Stimulated activated CD4-positive, alpha-beta T cell treated with anti-CD3 and anti-CD28 coated beads, Interleukin-15, amount 100 ng/mL, for 24 hours (primary cell): ENCODE measurements at regions not wholly inside any gene's neighbourhood (a gene's known extent, or its start where the extent isn't known, plus 50 kb on each side); places are given as distances from the start of the nearest gene placed in this dataset.

ENCODE experiments used
- DNase-seq: peaks from one replicate; pipeline ENCODE4 v3.0.0-alpha.2; 2020

DNA sequence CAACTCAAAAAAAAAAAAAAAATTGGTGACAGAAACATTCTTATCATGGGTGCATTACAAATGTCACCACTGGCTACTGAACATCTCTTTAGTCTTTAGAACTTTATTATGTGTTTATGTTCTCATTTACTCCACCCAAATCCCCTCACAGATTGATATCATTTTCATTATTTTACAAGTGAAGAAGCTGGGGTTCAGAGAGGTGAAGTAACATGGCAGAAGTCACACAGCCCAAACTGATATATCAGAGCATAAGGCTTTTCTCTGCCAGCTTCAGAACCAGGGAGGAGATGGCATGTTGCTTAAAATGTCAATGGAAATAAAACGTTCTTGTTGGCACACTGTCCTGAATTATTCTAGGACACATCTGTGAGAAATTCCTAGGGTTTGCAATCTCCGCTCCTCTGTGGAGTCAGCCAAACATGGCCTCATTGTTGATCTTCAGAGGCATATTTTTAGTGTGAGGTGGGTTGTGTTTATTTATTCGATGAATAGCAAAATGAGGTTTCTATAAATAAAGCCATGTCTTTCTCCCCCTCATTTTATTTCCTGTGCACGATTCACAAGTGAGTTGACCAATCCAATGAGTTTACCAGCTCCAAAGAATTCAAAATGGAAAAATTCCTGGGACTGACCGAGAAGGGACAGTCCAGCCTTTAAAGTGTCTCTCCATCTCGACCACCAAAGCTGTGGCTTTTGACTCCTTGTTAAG is 72.9 kb upstream of the ANO1 start:
- no peak for DNase-seq

DNA sequence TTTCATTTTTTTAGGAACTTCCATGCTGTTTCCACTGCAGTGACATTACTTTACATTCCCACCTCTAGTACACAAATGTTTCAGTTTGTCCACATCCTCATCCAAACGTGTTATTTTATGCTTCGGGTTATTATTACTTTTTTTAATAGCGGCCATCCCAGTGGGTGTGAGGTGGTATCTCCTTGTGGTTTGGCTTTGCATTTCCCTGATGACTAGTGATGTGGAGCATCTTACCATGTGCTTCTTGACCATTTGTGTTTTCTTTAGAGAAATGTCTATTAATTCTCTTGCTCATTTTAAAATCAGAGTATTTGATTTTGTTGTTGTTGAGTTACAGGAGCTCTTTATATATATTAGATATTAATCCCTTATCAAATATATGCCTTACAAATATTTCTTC is 70.3 kb upstream of the ANO1 start:
- DNase-seq = no peak

DNA sequence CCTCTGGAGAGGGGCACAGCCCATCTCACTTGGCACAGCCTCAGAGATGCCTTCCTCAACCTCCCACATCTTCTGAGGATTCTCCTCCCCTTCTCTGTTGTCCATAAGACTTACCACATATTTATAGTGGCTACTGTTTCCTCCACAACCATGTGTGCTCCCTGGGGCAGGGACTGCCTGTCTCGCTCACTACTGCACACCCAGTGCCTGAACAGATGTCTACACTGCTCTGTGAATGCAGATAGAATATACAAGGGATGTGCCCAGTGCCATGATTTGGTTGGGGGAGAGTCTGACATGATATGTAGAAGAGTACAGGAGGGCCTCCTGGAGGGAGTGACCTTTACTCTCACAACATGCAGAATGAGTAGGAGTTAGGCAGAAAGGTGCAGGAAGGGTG is 67.3 kb upstream of the ANO1 start:
- no peak for DNase-seq

DNA sequence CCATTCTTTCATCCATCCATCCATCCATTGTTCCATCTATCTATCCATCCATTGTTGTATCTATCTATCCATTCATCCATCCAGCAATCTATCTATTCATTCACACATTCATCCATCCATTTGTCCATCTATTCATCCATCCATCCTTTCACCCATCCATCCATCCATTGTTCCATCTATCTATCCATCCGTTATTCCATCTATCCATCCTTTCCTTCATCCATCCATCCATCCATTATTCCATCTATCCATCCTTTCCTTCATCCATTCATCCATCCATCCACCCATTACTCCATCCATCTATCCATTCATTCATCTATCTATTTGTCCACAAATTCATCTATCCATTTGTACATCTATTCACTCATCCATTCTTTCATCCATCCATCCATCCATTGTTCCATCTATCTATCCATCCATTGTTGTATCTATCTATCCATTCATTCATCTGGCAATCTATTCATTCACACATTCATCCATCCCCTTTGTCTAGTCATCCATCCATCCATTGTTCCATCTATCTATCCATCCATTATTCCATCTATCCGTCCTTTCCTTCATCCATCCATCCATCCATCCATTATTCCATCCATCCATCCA is 65.9 kb upstream of the ANO1 start:
- no peak for DNase-seq

DNA sequence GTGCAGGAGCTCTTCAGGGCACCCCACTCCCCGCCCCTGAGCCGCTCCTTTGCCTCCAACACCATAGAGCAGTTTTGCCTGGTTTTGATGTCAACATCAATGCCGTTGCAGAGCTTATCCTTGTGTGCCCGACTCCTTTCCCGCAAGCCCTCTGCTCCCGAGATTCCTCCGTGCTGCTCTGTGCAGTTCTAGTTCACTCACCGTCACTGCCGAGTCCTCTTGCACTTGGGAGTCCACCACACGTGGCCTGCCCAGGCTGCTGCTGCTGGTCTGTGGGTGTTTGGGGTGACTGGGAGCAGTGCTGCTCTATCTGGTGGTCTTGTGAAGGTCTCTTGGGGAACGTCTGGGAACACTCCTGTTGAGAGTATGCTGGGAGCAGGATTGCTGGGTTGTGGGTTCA is 63.8 kb upstream of the ANO1 start:
- no peak for DNase-seq

DNA sequence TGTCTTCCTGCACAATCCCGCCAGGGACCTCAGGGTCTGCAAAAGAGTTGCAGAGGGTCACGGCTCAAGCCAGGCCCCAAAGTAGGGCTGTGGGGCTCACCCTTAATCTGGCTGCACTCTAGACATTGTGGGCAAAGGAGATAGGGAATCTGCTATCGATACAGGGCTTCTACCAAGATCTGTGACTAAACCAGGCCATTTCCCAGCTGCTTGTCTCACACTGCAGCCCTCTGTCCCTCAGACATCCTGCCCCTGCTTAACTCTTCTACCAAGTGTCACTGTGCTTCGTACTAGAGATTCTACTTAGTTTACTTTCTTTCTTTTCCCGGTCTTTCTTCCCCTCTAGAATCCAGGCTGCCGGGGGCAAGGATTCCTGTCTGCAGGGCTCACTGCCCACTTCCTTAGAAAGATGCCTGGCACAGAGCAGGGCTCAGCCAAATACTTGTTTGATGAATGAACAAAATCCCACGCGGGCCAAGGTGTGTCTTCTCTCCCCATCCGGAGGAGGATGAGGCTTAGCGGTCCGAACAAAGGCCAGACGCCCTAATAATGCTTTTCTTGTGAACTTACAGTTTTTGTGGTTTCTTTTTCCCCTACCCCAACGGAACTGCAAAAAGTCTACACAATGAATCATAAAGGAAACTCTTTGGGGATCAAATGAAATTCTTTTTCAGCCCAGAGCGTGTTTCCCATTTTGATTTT is 61.3 kb upstream of the ANO1 start:
- DNase-seq = no peak

DNA sequence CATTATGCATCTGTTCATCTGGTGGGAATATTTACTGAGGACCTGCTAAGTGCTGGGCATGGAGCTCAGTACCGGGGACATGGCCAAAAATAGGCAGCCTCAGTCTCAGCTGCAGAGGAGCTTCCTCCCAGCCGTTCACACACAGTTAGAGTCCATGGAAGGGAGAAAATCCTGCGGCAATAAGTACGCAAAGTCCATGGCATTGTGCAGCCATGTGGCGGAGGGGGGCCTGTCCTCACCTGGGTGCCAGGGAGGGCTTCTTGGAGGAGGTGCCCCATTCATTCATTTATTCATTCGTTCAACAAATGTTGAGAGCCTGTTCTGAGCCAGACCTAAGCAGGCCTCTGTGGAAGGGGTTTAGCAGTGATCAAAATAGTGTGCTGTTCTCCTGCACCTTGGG is 59.3 kb upstream of the ANO1 start:
- DNase-seq = no peak

DNA sequence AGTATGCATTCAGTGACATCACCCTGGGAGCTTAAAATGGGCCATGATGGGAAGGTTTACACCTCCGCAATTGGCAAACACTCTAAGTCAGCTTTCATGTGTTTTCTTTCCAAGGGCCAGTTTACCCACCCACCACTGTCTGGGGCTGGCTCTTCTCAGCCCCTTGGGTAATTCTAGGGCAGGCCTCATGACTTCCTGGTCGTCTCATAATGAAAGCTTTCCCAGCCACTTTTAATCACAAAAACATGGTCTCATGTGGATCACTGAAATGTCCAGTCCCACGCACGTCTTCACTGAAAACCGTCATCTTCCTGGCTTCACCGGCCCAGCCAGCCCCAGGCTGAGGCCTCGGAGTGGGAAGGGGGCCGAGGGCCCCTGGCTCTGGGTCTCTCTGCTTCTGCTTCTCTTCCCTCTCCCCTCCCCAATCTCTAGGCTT is 58.5 kb upstream of the ANO1 start:
- no peak for DNase-seq

DNA sequence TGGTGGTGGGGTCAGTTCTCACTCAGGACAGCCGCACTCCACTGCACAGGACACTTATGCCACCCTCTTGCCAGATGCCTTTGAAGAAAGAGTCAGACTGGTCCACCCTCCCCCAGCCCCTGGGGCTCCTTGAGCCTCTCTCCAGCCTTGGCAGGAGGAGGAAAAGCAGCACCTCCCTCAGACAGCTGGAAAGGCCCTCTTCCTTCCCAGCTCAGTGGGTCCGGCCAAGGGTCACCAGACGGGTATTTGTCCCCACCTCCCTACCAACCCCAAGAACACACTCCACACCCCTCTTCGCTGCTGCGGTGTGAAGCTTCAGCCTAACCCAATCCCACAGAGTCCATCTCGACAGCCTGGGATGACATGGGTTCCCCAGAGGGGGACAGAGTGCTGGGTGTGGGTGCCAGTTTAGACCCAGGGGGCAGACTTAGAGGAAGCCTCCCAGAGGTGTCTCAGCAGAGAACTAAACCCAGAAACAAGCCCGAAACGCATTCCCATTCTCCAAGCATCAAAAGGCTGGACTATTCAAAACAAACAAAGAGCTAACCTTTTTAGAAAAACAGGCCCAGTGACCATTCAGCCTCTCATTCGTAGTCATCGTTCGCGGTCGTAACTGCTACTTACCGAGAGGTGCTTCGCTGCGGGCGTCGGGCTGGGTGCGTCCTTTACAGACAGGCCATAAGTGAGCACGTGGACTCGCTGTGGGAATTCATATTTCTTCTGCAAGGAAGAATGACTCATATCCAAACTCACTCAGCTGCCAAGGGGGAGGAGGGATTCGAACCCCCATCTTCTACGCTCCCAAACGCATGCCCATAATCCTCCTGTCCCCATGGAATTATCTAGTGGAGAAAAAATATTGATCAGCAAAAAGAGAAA is 57.5 kb upstream of the ANO1 start:
- no peak for DNase-seq

DNA sequence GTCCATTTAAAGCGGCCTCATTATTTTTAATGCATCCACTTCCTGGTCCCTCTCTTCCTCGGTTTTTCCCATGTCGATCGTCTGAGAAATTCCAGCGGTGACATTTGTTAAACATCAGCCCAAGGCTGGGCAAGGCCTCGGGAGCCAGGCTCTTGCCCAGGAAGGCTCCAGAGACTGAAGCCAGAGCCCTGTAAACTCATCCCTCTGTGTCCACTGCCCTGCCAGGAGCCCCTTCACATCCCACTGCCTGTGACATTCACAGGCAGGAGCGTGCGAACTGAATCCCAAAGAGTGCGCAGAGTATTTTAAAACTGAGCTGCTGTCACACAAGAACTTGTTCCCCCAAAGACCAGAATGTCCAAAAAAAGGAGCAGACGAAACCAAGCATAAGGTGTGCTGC is 56.5 kb upstream of the ANO1 start:
- DNase-seq = no peak

DNA sequence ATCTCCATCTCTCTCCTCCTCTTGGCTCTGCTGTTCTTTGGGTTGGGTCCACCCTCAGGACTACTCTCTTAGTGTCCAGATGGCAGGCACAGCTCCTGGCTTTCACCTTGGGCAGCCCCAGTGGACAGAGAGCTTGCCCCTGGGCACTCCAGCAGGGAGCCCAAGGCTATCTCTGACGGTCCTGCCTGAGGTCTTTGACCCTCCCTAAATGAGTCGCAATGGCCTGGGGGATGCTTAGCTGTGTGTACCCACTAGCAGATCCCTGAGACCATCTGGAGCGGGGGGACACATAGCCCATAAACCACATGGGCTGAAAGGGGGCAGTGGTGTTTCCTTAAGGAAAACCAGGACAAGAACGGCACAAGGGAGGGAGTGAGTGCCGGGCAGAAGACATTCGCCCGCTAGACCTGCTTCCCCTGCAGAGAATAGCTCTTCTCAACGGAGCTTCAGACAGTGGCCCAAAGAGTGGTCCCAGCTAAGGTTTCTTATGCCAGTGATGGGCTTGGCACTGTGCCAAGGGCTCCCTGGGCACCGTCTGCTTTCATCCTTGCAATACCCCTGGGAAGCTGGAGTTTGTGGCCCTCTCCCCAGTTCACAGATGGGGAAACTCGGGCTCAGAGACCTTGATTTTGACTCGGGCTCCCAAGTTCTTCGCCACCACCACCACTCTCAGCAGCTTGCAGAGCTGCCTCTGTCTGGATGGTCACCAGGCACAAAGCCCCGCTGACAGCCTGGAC is 53.9 kb upstream of the ANO1 start:
- no peak for DNase-seq

DNA sequence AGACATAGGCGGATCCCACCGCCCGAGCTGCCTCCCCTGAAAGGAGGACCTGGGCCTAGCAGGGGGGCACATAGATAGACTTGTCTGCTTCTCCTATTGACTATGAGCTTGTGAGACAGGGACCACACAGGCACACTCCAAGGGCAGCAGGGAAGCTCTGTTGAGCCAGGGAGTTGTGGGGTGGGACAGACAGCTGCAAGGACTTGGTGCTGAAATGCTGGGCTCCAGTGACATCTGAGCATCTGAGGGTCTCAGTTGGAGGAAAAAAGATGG is 53.4 kb upstream of the ANO1 start:
- DNase-seq = no peak

DNA sequence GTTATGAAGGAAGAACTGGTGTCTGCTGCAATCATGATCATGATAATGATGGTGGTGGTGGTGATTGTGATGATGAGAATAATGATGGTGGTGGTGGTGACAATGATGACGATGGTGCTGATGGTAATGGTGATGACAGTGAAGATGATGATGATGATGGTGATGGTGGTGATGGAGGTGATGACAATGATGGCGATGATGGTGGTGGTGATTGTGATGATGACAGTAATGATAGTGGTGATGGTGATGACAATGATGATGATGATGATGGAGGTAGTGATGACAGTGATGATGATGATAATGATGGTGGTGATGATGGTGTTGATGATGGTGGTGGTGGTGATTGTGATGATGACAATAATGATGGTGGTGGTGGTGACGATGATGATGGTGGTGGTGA is 52.8 kb upstream of the ANO1 start:
- DNase-seq = no peak

DNA sequence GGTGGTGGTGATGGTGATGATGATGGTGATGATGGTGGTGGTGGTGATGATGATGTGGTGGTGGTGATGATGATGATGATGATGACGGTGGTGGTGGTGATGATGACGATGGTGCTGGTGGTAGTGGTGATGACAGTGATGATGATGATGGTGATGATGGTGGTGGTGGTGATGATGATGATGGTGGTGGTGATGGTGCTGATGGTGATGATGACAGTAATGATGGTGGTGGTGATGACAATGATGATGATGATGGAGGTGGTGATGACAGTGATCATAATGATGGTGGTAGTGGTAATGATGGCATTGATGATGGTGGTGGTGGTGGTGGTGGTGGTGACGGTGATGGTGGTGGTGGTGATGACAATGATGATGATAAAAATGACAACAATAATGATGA is 52.1 kb upstream of the ANO1 start:
- DNase-seq = no peak

DNA sequence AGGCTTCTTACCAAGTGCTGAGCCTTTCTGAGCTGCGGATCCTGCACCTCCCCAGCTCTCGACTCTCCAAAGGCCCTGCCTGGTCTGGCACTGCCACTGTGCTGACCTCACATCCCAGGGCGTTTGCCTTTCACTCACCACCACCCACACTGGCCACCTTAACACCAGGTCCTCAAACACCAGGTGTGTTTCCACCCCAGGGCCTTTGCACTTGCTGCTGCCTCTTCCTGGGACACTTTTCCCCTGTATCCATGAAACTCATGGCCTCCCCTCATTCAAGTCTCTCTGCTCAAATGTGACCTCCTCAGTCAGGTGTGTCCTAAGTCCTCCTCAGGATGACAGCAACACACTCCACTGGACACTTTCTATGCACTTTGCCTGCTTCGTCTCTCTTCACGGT is 51.4 kb upstream of the ANO1 start:
- no peak for DNase-seq

DNA sequence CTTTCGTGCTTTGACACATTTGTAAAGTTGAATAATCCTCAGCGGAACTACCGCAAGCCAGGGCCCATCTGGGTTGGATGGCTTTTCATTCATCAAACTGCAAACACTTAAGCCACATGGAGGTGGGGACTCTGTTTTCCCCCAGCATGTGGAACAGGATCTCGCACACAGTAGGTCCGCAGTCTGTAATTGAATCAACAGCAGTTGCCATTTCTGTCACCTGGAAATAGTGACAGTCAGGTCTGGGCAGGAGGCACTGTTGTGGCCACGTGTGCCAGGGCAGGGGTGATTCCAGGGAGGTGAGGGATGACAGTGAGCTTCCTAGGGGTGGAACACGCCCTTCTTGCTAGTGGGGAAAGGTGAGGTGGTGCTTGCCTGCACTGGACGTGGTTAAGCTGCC is 50.7 kb upstream of the ANO1 start:
- no peak for DNase-seq

DNA sequence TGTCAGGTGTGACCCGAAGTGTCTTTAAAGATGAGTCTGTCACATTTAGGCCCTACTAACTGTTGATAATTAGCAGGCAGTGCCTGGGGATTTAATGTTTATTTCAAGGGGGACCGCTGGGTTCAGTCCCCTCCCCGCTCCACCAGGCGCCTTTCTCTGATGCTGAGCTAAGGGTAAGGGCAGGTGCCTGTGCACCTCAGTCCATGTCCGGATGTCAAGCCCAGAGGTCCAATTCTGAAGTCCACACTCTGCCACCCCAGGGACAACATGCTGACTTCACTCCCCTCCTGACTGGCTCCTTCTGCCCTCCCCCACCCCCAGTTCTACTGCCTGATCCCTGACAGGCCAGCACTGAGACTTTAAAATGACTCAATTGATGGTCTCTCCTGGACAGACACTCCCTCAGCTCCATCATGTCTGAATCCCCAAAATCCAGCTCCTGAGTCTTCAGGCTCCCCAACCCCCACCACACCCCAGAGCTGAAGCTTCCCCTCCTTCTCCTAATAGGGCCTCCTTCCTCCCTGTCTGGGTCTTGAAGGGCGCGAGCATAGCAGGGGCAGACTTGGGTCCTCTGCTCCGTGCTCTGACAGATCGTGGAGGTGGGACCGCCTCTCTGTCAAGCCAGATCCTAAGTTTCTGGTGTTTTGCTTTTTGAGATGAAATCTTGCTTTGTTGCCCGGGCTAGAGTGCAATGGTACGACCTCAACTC is 49.8 kb upstream of the ANO1 start:
- DNase-seq = no peak
